22Rv1 (cell line): ENCODE measurements at regions not wholly inside any gene's neighbourhood (a gene's known extent, or its start where the extent isn't known, plus 50 kb on each side); places are given as distances from the start of the nearest gene placed in this dataset.

Experiments
- ZFX ChIP-seq: fragments of 450-650 bp; IDR thresholded peaks from 2 replicates; pipeline ENCODE4 v1.6.1; 2017; ENCODE audit warnings: antibody characterized with exemption, borderline replicate concordance
- TF ChIP-seq, protein P1 (sequence below): fragments of 450-650 bp; IDR thresholded peaks from 2 replicates; pipeline ENCODE4 v1.5.1; 2017; ENCODE audit warnings: mild to moderate bottlenecking

DNA sequence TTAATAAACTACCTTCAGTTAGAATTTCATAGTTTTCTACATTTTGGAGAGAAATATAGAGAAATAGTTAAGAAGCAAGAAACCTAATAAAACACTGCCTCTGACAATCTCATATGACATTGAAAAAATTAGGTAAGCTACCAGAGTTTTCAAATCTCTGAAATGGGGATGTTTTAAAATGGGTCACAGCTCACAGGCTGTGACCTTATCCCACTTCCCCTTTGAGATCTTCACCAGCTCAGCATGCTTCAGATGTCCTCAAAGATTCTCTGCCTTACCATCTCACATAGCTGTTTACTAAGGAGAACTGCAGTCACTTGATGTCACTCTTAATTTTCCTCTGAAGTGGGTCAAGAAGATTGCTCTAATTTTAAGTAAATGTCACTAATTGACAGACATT, 717.8 kb downstream of the JRKL start:
- TF ChIP-seq, protein P1, sequence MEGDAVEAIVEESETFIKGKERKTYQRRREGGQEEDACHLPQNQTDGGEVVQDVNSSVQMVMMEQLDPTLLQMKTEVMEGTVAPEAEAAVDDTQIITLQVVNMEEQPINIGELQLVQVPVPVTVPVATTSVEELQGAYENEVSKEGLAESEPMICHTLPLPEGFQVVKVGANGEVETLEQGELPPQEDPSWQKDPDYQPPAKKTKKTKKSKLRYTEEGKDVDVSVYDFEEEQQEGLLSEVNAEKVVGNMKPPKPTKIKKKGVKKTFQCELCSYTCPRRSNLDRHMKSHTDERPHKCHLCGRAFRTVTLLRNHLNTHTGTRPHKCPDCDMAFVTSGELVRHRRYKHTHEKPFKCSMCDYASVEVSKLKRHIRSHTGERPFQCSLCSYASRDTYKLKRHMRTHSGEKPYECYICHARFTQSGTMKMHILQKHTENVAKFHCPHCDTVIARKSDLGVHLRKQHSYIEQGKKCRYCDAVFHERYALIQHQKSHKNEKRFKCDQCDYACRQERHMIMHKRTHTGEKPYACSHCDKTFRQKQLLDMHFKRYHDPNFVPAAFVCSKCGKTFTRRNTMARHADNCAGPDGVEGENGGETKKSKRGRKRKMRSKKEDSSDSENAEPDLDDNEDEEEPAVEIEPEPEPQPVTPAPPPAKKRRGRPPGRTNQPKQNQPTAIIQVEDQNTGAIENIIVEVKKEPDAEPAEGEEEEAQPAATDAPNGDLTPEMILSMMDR: no peak
- TF ChIP-seq ZFX: no peak
